SK-N-SH (cell line): ENCODE measurements at regions not wholly inside any gene's neighbourhood (a gene's known extent, or its start where the extent isn't known, plus 50 kb on each side); places are given as distances from the start of the nearest gene placed in this dataset.

Experiments used
- CTCF ChIA-PET: fragments of 300-600, 350-600 bp; formaldehyde crosslinking; extraction: SDS; loops from one replicate; lab custom pipeline; 2021; lab: Yijun Ruan, JAX
- POLR2A ChIA-PET: fragments of 350-600 bp; sonication (Branson Sonifier 250); formaldehyde crosslinking; extraction: SDS; loops from one replicate; lab custom pipeline; 2020; ENCODE audit warnings: antibody characterized with exemption, inconsistent platforms; lab: Yijun Ruan, JAX
- DNase-seq: peaks from one replicate; pipeline ENCODE4 v3.0.0; 2012
- H2AFZ ChIP-seq: fragments of 200-600 bp; sonication (generic); 2 replicates; pipeline ENCODE4 v1.8.1; 2016; ENCODE audit warnings: antibody characterized with exemption, mild to moderate bottlenecking, low read depth
- H3F3A ChIP-seq: fragments of 200-600 bp; sonication (generic); replicated peaks from 2 replicates; pipeline ENCODE3; 2016; ENCODE audit warnings: antibody characterized with exemption, mild to moderate bottlenecking; ENCODE audit not compliant: insufficient read depth
- H3K27ac ChIP-seq, 2 experiments: fragments of 200-500 bp in 1 of 2; fragments of 200-600 bp in 1 of 2; sonication (Bioruptor generic) in 1 of 2; sonication (generic), shearing (Covaris generic) in 1 of 2; 2 replicates each; pipeline versions ENCODE4 v1.5.1 to v1.6.1; 2014 to 2016; ENCODE audit warnings: low read depth in 2 of 2, inconsistent platforms in 1 of 2, low read length in 1 of 2, mild to moderate bottlenecking in 1 of 2, mixed read lengths in 1 of 2
- H3K27me3 ChIP-seq: fragments of 200-600 bp; sonication (generic), shearing (Covaris generic); 2 replicates; pipeline ENCODE4 v1.6.1; 2016; ENCODE audit warnings: mixed run types; ENCODE audit not compliant: insufficient read depth
- H3K36me3 ChIP-seq, 2 experiments: fragments of 200-500 bp in 1 of 2; fragments of 200-600 bp in 1 of 2; sonication (Bioruptor generic) in 1 of 2; sonication (generic) in 1 of 2; replicated peaks in 1 of 2; 2 replicates each; pipeline versions ENCODE3 to v1.5.1; 2014 to 2016; ENCODE audit warnings: low read length in 1 of 2, mild to moderate bottlenecking in 1 of 2; ENCODE audit not compliant: insufficient read depth in 2 of 2, control insufficient read depth in 1 of 2
- H3K4me1 ChIP-seq, 2 experiments: fragments of 200-500 bp in 1 of 2; fragments of 200-600 bp in 1 of 2; sonication (Bioruptor generic) in 1 of 2; sonication (generic), shearing (Covaris generic) in 1 of 2; 2 replicates each; pipeline versions ENCODE4 v1.5.1 to v1.6.1; 2014 to 2016; ENCODE audit warnings: low read depth in 1 of 2, low read length in 1 of 2, mixed run types in 1 of 2; ENCODE audit not compliant: insufficient read depth in 2 of 2, control insufficient read depth in 1 of 2
- H3K4me2 ChIP-seq: fragments of 200-600 bp; sonication (generic), shearing (Covaris generic); 2 replicates; pipeline ENCODE4 v1.6.1; 2017; ENCODE audit warnings: mixed run types
- H3K4me3 ChIP-seq, 2 experiments: fragments of 200-500 bp in 1 of 2; fragments of 200-600 bp in 1 of 2; sonication (Bioruptor generic) in 1 of 2; sonication (generic), shearing (Covaris generic) in 1 of 2; 2 replicates each; pipeline versions ENCODE4 v1.5.1 to v1.8.1; 2014 to 2016; ENCODE audit warnings: low read depth in 2 of 2, inconsistent platforms in 1 of 2, low read length in 1 of 2, mild to moderate bottlenecking in 1 of 2, mixed read lengths in 1 of 2, moderate library complexity in 1 of 2
- H3K79me2 ChIP-seq: fragments of 200-600 bp; sonication (generic); 2 replicates; pipeline ENCODE4 v1.8.1; 2017; ENCODE audit warnings: mild to moderate bottlenecking; ENCODE audit not compliant: insufficient read depth
- H3K9ac ChIP-seq: fragments of 200-600 bp; sonication (generic); 2 replicates; pipeline ENCODE4 v1.6.1; 2017; ENCODE audit warnings: mixed run types
- H3K9me2 ChIP-seq: fragments of 200-600 bp; sonication (generic); 2 replicates; pipeline ENCODE4 v1.6.1; 2017; ENCODE audit warnings: mixed run types
- H3K9me3 ChIP-seq: fragments of 200-600 bp; sonication (generic); 2 replicates; pipeline ENCODE4 v1.6.1; 2017; ENCODE audit warnings: mixed run types, mild to moderate bottlenecking, moderate library complexity
- H4K20me1 ChIP-seq: fragments of 200-600 bp; sonication (generic); 2 replicates; pipeline ENCODE4 v1.6.1; 2017; ENCODE audit warnings: mild to moderate bottlenecking, mixed run types; ENCODE audit not compliant: insufficient read depth
- CHD2 ChIP-seq: fragments of 150-350 bp; IDR thresholded peaks from 2 replicates; pipeline ENCODE4 v1.6.1; 2018; ENCODE audit warnings: low read length; ENCODE audit not compliant: partially characterized antibody
- CTCF ChIP-seq: fragments of 200-600 bp; sonication (generic); IDR thresholded peaks from 2 replicates; pipeline ENCODE4 v1.6.1; 2017; ENCODE audit warnings: antibody characterized with exemption, mild to moderate bottlenecking, moderate library complexity
- GABPA ChIP-seq: IDR thresholded peaks from 2 replicates; pipeline ENCODE4 v1.4.0; 2012; ENCODE audit warnings: low read depth, mild to moderate bottlenecking
- IRF3 ChIP-seq: fragments of 150-350 bp; IDR thresholded peaks from 2 replicates; pipeline ENCODE4 v1.6.1; 2016; ENCODE audit warnings: mild to moderate bottlenecking, low read depth, low read length
- NFIC ChIP-seq: IDR thresholded peaks from 2 replicates; pipeline ENCODE4 v1.4.0; 2012; ENCODE audit warnings: borderline replicate concordance
- NRF1 ChIP-seq: IDR thresholded peaks from 2 replicates; pipeline ENCODE4 v1.6.1; 2012; ENCODE audit warnings: low read depth, mild to moderate bottlenecking, low read length
- RFX5 ChIP-seq: IDR thresholded peaks from 2 replicates; pipeline ENCODE4 v1.6.1; 2012; ENCODE audit warnings: mild to moderate bottlenecking, improper control_type of control experiment, low read length
- TCF12 ChIP-seq: IDR thresholded peaks from 2 replicates; pipeline ENCODE4 v1.4.0; 2012
- WGBS: methylation state at CpG from one replicate; pipeline ENCODE4 v1.1.6; 2017; ENCODE audit warnings: low lambda C conversion rate; 5-methylcytosine and 5-hydroxymethylcytosine counted together

- POLR2A ChIA-PET, result no interaction called here
- H3K27ac ChIP-seq, result no peak overlapping the region
- no peaks in the 10 kb centered on the region for H3K9me2 ChIP-seq
- no peaks in the 10 kb centered on the region for H3K9me3 ChIP-seq
- H4K20me1 ChIP-seq, result no peaks in the 10 kb centered on the region
- no peaks in the 10 kb centered on the region for H3F3A ChIP-seq
- no peak for TF ChIP-seq RFX5
- TF ChIP-seq NRF1, result no peak
- no peak for TF ChIP-seq GABPA
- no peak for TF ChIP-seq TCF12
- no peak for TF ChIP-seq NFIC
- no peak for TF ChIP-seq IRF3
- TF ChIP-seq CHD2, result no peak
- TF ChIP-seq CTCF, result no peak
- no peak overlapping the region for H3K4me3 ChIP-seq
- H3K9ac ChIP-seq, result no peak overlapping the region
- DNase-seq, result no peak
- 77% methylated on average over 6 of the region's 6 CpGs for WGBS
- H3K4me2 ChIP-seq, result no peak overlapping the region
- H3K27me3 ChIP-seq, result no peaks in the 10 kb centered on the region
- H3K79me2 ChIP-seq, result no peaks in the 10 kb centered on the region
- peaks cover 0 to 15% of the 10 kb centered on the region in 2 experiments; a peak in 2 of 4 replicates for H3K4me1 ChIP-seq
- H2AFZ ChIP-seq, result no peak overlapping the region
- CTCF ChIA-PET, result interaction anchor here (0.7 to 0.9 kb wide), 3 partner anchors 10 to 273 kb away, joined by 3 read pairs; no protein-coding TSS in a partner anchor
- no peaks in the 10 kb centered on the region for H3K36me3 ChIP-seq
Observed at GRCh38 chr6:166677941-166678340, 50.9 kb upstream of the RPS6KA2 start.
